Prostate gland (tissue), 2 donors: ENCODE measurements at regions not wholly inside any gene's neighbourhood (a gene's known extent, or its start where the extent isn't known, plus 50 kb on each side); places are given as distances from the start of the nearest gene placed in this dataset.
A peak's percentile ranks its signal among the peaks of the same experiment; 100 is the strongest.

Source experiments
- DNase-seq: peaks from one replicate; pipeline ENCODE4 v3.0.0-alpha.2; 2019; ENCODE audit warnings: low spot score
- H3K27ac ChIP-seq, 2 donors: fragments of 200-600 bp; sonication (generic); 2 replicates each; pipeline ENCODE4 v1.5.1; 2017 to 2019
- H3K27me3 ChIP-seq: fragments of 200-600 bp; sonication (generic); replicated peaks from 2 replicates; pipeline ENCODE4 v1.5.1; 2019; ENCODE audit not compliant: insufficient read depth
- H3K36me3 ChIP-seq, 2 donors: fragments of 200-600 bp; sonication (generic); 1 replicate in 1 of 2; 2 replicates in 1 of 2; pipeline versions ENCODE4 v1.5.1 to v1.8.1; 2017 to 2019
- H3K4me1 ChIP-seq: fragments of 200-600 bp; sonication (generic); replicated peaks from 2 replicates; pipeline ENCODE4 v1.5.1; 2019
- H3K4me3 ChIP-seq, 2 donors: fragments of 200-600 bp; sonication (generic); 2 replicates each; pipeline ENCODE4 v1.5.1; 2017 to 2019
- H3K9me3 ChIP-seq: fragments of 200-600 bp; sonication (generic); 2 replicates; pipeline ENCODE4 v1.5.1; 2017
- CTCF ChIP-seq, 4 experiments: fragments of 200-600 bp in 2 of 4; fragments of 450-650 bp in 2 of 4; sonication (generic) in 2 of 4; IDR thresholded peaks; 1 replicate in 3 of 4; 2 replicates in 1 of 4; pipeline ENCODE4 v1.5.1; 2016 to 2019; ENCODE audit warnings: antibody characterized with exemption in 4 of 4, mild to moderate bottlenecking in 2 of 4, moderate library complexity in 2 of 4
- POLR2A ChIP-seq: fragments of 450-650 bp; IDR thresholded peaks from one replicate; pipeline ENCODE4 v1.6.1; 2016; ENCODE audit warnings: antibody characterized with exemption, mild to moderate bottlenecking
- POLR2AphosphoS5 ChIP-seq: sonication (generic); formaldehyde crosslinking; IDR thresholded peaks from one replicate; pipeline ENCODE4 v1.6.1; 2017; ENCODE audit warnings: antibody characterized with exemption
- WGBS: methylation state at CpG from one replicate; pipeline ENCODE4 v1.1.5; 2018; 5-methylcytosine and 5-hydroxymethylcytosine counted together
- intact Hi-C: fragments of 100-400 bp; cut with DNase I; formaldehyde crosslinking; loops from one replicate; pipeline ENCODE4 v1.14.2; 2022

- H3K27me3 ChIP-seq: no peaks in the 10 kb centered on the region
These were observed 56.0 kb downstream of the EN1 start for GRCh38 chr2:118791483-118791882.

GRCh38 chr2:118786746-118787145 is 60.7 kb downstream of the EN1 start:
- 33% methylated on average over 7 of the region's 7 CpGs for WGBS
- TF ChIP-seq POLR2AphosphoS5 (no peak), POLR2A (no peak)
- H3K4me1 ChIP-seq: no peaks in the 10 kb centered on the region
- H3K27me3 ChIP-seq: no peaks in the 10 kb centered on the region
- H3K27ac ChIP-seq: no peak overlapping the region
- no peak overlapping the region for H3K4me3 ChIP-seq
- H3K9me3 ChIP-seq: no peaks in the 10 kb centered on the region
- no peak for DNase-seq
- H3K36me3 ChIP-seq: no peaks in the 10 kb centered on the region
- intact Hi-C loops: no loop called here

More at GRCh38 chr2:118791483-118791882, 56.0 kb downstream of the EN1 start:
- no peaks in the 10 kb centered on the region for H3K4me1 ChIP-seq
- no peaks in the 10 kb centered on the region for H3K9me3 ChIP-seq
- no peak for DNase-seq
- no peaks in the 10 kb centered on the region for H3K36me3 ChIP-seq
- no peak overlapping the region for H3K27ac ChIP-seq
- H3K4me3 ChIP-seq: no peak overlapping the region
- no peak for TF ChIP-seq POLR2AphosphoS5
- no peak for TF ChIP-seq CTCF (IDR thresholded peaks at IDR 0.05)
- intact Hi-C loops: no loop called here

GRCh38 chr2:118784860-118785259 is 62.6 kb downstream of the EN1 start:
- intact Hi-C loops: no loop called here
- no peak for DNase-seq
- no peaks in the 10 kb centered on the region for H3K9me3 ChIP-seq
- TF ChIP-seq POLR2AphosphoS5 (no peak), CTCF (IDR thresholded peaks at IDR 0.05) (no peak), POLR2A (no peak)
- H3K27me3 ChIP-seq: no peaks in the 10 kb centered on the region
- H3K4me3 ChIP-seq: no peak overlapping the region
- no peaks in the 10 kb centered on the region for H3K4me1 ChIP-seq
- WGBS: 74% methylated on average over 6 of the region's 6 CpGs
- H3K36me3 ChIP-seq: no peaks in the 10 kb centered on the region
- H3K27ac ChIP-seq: no peak overlapping the region

GRCh38 chr2:118779362-118779761 is 68.1 kb downstream of the EN1 start:
- Histone ChIP-seq H3K4me1 (no peaks in the 10 kb centered on the region), H3K36me3 (no peaks in the 10 kb centered on the region), H3K27ac (no peak overlapping the region), H3K9me3 (no peaks in the 10 kb centered on the region), H3K27me3 (no peaks in the 10 kb centered on the region), H3K4me3 (no peak overlapping the region)
- no peak for DNase-seq
- intact Hi-C loops: no loop called here
- 50% methylated on average over 1 of the region's 1 CpG for WGBS
- no peak for TF ChIP-seq POLR2AphosphoS5
- TF ChIP-seq CTCF (IDR thresholded peaks at IDR 0.05): no peak
- no peak for TF ChIP-seq POLR2A

- Histone ChIP-seq H3K27me3 (no peaks in the 10 kb centered on the region), H3K27ac (no peak overlapping the region), H3K9me3 (no peaks in the 10 kb centered on the region), H3K4me1 (no peaks in the 10 kb centered on the region), H3K36me3 (no peaks in the 10 kb centered on the region), H3K4me3 (peak overlapping the region; percentile 16 to 17)
- TF ChIP-seq POLR2AphosphoS5 (no peak), CTCF (IDR thresholded peaks at IDR 0.05) (no peak), POLR2A (no peak)
- intact Hi-C loops: no loop called here
- WGBS: under 1% methylated on average over 45 of the region's 45 CpGs
- no peak for DNase-seq
These were observed 72.9 kb downstream of the EN1 start for GRCh38 chr2:118774458-118775133.
